ENCODE measurements at regions not wholly inside any gene's neighbourhood (a gene's known extent, or its start where the extent isn't known, plus 50 kb on each side); places are given as distances from the start of the nearest gene placed in this dataset.

GRCh38 chr4:8730159-8730558, 137.6 kb downstream of the CPZ start:
- TF ChIP-seq CTCF (conservative IDR thresholded peaks at IDR 0.05; ENCODE audit: low read depth, low read length): no peak
- no peak overlapping the region for H3K4me3 ChIP-seq (ENCODE audit: low read length)
- DNase-seq (ENCODE audit: low read depth): no peak

GRCh38 chr4:8729408-8730149, 137.0 kb downstream of the CPZ start:
- no peak overlapping the region for H3K4me3 ChIP-seq (ENCODE audit: low read length)
- no peak for DNase-seq (ENCODE audit: low read depth)
- no peak for TF ChIP-seq CTCF (conservative IDR thresholded peaks at IDR 0.05; ENCODE audit: low read depth, low read length)

GRCh38 chr4:8728536-8729407, 136.2 kb downstream of the CPZ start:
- no peak overlapping the region for H3K4me3 ChIP-seq (ENCODE audit: low read length)
- no peak for TF ChIP-seq CTCF (conservative IDR thresholded peaks at IDR 0.05; ENCODE audit: low read depth, low read length)
- no peak for DNase-seq (ENCODE audit: low read depth)

GRCh38 chr4:8727546-8728510, 135.3 kb downstream of the CPZ start:
- TF ChIP-seq CTCF (conservative IDR thresholded peaks at IDR 0.05; ENCODE audit: low read depth, low read length): no peak
- DNase-seq (ENCODE audit: low read depth): no peak

GRCh38 chr4:8727131-8727530, 134.6 kb downstream of the CPZ start:
- no peak for TF ChIP-seq CTCF (conservative IDR thresholded peaks at IDR 0.05; ENCODE audit: low read depth, low read length)
- H3K4me3 ChIP-seq (ENCODE audit: low read length): no peak overlapping the region
- DNase-seq (ENCODE audit: low read depth): no peak

More at GRCh38 chr4:8727546-8728510, 135.3 kb downstream of the CPZ start:
- H3K4me3 ChIP-seq (ENCODE audit: low read length): no peak overlapping the region

GRCh38 chr4:8726344-8726851, 133.8 kb downstream of the CPZ start:
- no peak for TF ChIP-seq CTCF (conservative IDR thresholded peaks at IDR 0.05; ENCODE audit: low read depth, low read length)
- no peak overlapping the region for H3K4me3 ChIP-seq (ENCODE audit: low read length)
- DNase-seq (ENCODE audit: low read depth): no peak

Data from retinal pigment epithelial cell (primary cell).